Skin epidermis (tissue), 12 donors: ENCODE measurements at regions not wholly inside any gene's neighbourhood (a gene's known extent, or its start where the extent isn't known, plus 50 kb on each side); places are given as distances from the start of the nearest gene placed in this dataset.
A peak's percentile ranks its signal among the peaks of the same experiment; 100 is the strongest.

Experiments
- H3K27ac ChIP-seq, 21 experiments: fragments of 200-600 bp; sonication (generic) in 11 of 21; one replicate each; pipeline ENCODE4 v1.5.0; 2020; ENCODE audit warnings: mild to moderate bottlenecking in 3 of 21, inconsistent platforms in 2 of 21, moderate library complexity in 2 of 21
- H3K4me3 ChIP-seq, 7 experiments: fragments of 200-600 bp; sonication (generic) in 2 of 7; one replicate each; pipeline ENCODE4 v1.5.0; 2020; ENCODE audit warnings: inconsistent platforms in 2 of 7, mild to moderate bottlenecking in 2 of 7, moderate library complexity in 1 of 7

GRCh38 chr12:86698641-86698980 lies 442.4 kb upstream of the MGAT4C start:
- Histone ChIP-seq H3K4me3 (no peak overlapping the region), H3K27ac (no peak overlapping the region)

GRCh38 chr12:86697916-86698640 lies 441.9 kb upstream of the MGAT4C start:
- Histone ChIP-seq H3K27ac (no peak overlapping the region), H3K4me3 (no peak overlapping the region)

GRCh38 chr12:86683568-86684304 lies 427.5 kb upstream of the MGAT4C start:
- H3K27ac ChIP-seq, result no peak overlapping the region
- no peak overlapping the region for H3K4me3 ChIP-seq

- Histone ChIP-seq H3K4me3 (no peak overlapping the region), H3K27ac (no peak overlapping the region)
Measured at GRCh38 chr12:86681060-86681459, 424.9 kb upstream of the MGAT4C start.

GRCh38 chr12:86675197-86675596 lies 419.0 kb upstream of the MGAT4C start:
- H3K27ac ChIP-seq, result no peak overlapping the region
- no peak overlapping the region for H3K4me3 ChIP-seq

GRCh38 chr12:86670986-86671385 lies 414.8 kb upstream of the MGAT4C start:
- Histone ChIP-seq H3K27ac (no peak overlapping the region), H3K4me3 (no peak overlapping the region)

- H3K4me3 ChIP-seq, result no peak overlapping the region
- H3K27ac ChIP-seq, result peak overlapping the region in 1 of 21 experiments; percentile 58
Measured at GRCh38 chr12:86669010-86669409, 412.8 kb upstream of the MGAT4C start.

GRCh38 chr12:86666316-86666715 lies 410.1 kb upstream of the MGAT4C start:
- Histone ChIP-seq H3K4me3 (no peak overlapping the region), H3K27ac (no peak overlapping the region)

GRCh38 chr12:86663716-86664115 lies 407.5 kb upstream of the MGAT4C start:
- H3K4me3 ChIP-seq, result no peak overlapping the region
- no peak overlapping the region for H3K27ac ChIP-seq

- H3K27ac ChIP-seq, result no peak overlapping the region
Measured at GRCh38 chr12:86663173-86663572, 407.0 kb upstream of the MGAT4C start.

GRCh38 chr12:86662464-86662863 lies 406.3 kb upstream of the MGAT4C start:
- no peak overlapping the region for H3K27ac ChIP-seq
- H3K4me3 ChIP-seq, result no peak overlapping the region

More at GRCh38 chr12:86663173-86663572, 407.0 kb upstream of the MGAT4C start:
- H3K4me3 ChIP-seq, result no peak overlapping the region

- H3K4me3 ChIP-seq, result no peak overlapping the region
- no peak overlapping the region for H3K27ac ChIP-seq
Measured at GRCh38 chr12:86660488-86661147, 404.4 kb upstream of the MGAT4C start.

GRCh38 chr12:86659985-86660384 lies 403.8 kb upstream of the MGAT4C start:
- H3K27ac ChIP-seq, result no peak overlapping the region
- no peak overlapping the region for H3K4me3 ChIP-seq

- Histone ChIP-seq H3K27ac (no peak overlapping the region), H3K4me3 (no peak overlapping the region)
Measured at GRCh38 chr12:86658303-86658702, 402.1 kb upstream of the MGAT4C start.

- no peak overlapping the region for H3K4me3 ChIP-seq
- no peak overlapping the region for H3K27ac ChIP-seq
Measured at GRCh38 chr12:86647800-86648199, 391.6 kb upstream of the MGAT4C start.

- no peak overlapping the region for H3K4me3 ChIP-seq
- H3K27ac ChIP-seq, result no peak overlapping the region
Measured at GRCh38 chr12:86634456-86635410, 378.5 kb upstream of the MGAT4C start.

GRCh38 chr12:86627001-86627400 lies 370.8 kb upstream of the MGAT4C start:
- H3K4me3 ChIP-seq, result no peak overlapping the region
- H3K27ac ChIP-seq, result no peak overlapping the region

- H3K27ac ChIP-seq, result no peak overlapping the region
Measured at GRCh38 chr12:86623267-86623666, 367.1 kb upstream of the MGAT4C start.

GRCh38 chr12:86621957-86622356 lies 365.8 kb upstream of the MGAT4C start:
- Histone ChIP-seq H3K27ac (no peak overlapping the region), H3K4me3 (no peak overlapping the region)

More at GRCh38 chr12:86623267-86623666, 367.1 kb upstream of the MGAT4C start:
- H3K4me3 ChIP-seq, result no peak overlapping the region

- Histone ChIP-seq H3K4me3 (no peak overlapping the region), H3K27ac (no peak overlapping the region)
Measured at GRCh38 chr12:86613311-86613710, 357.1 kb upstream of the MGAT4C start.
